K562 (cell line): ENCODE measurements at regions not wholly inside any gene's neighbourhood (a gene's known extent, or its start where the extent isn't known, plus 50 kb on each side); places are given as distances from the start of the nearest gene placed in this dataset.

Experiments
- ARHGAP35 ChIP-seq: fragments of 450-650 bp; IDR thresholded peaks from 2 replicates; pipeline ENCODE4 v1.6.1; 2018; ENCODE audit not compliant: partially characterized antibody
- CTCF ChIP-seq, 3 experiments: IDR thresholded peaks in 2 of 3; conservative IDR thresholded peaks in 1 of 3; 2 replicates each; pipeline ENCODE4 v1.5.1; 2011 to 2012; ENCODE audit warnings: low read length in 3 of 3, mild to moderate bottlenecking in 3 of 3, control low read depth in 2 of 3, improper control_type of control experiment in 1 of 3, inconsistent platforms in 1 of 3, low read depth in 1 of 3, mixed read lengths in 1 of 3, moderate library complexity in 1 of 3; ENCODE audit not compliant: insufficient read depth in 2 of 3
- DEAF1 ChIP-seq: fragments of 450-650 bp; formaldehyde crosslinking; IDR thresholded peaks from 2 replicates; pipeline ENCODE4 v1.4.0; 2020; ENCODE audit warnings: mild to moderate bottlenecking, moderate library complexity
- ELF4 ChIP-seq: fragments of 450-650 bp; formaldehyde crosslinking; IDR thresholded peaks from 2 replicates; pipeline ENCODE4 v1.4.0; 2022; ENCODE audit warnings: missing genetic modification characterization
- FOXA3 ChIP-seq, 2 experiments: fragments of 450-650 bp in 1 of 2; sonication (generic) in 1 of 2; formaldehyde crosslinking; IDR thresholded peaks in 1 of 2; conservative IDR thresholded peaks in 1 of 2; 2 replicates each; pipeline versions ENCODE4 v1.4.0 to v1.8.0; 2020 to 2022; ENCODE audit warnings: mild to moderate bottlenecking in 2 of 2, missing genetic modification reagents in 1 of 2
- MAFG ChIP-seq: fragments of 450-650 bp; conservative IDR thresholded peaks from 2 replicates; pipeline ENCODE4 v1.6.1; 2016; ENCODE audit warnings: missing genetic modification characterization, missing compliant biosample characterization
- OTX1 ChIP-seq: fragments of 450-650 bp; formaldehyde crosslinking; IDR thresholded peaks from 2 replicates; pipeline ENCODE4 v1.4.0; 2022; ENCODE audit warnings: mild to moderate bottlenecking
- PHF20 ChIP-seq: fragments of 450-650 bp; IDR thresholded peaks from 2 replicates; pipeline ENCODE4 v1.6.1; 2018; ENCODE audit not compliant: partially characterized antibody
- RBBP5 ChIP-seq: fragments of 200-600 bp; sonication (generic); IDR thresholded peaks from 2 replicates; pipeline ENCODE4 v1.6.1; 2012; ENCODE audit warnings: borderline replicate concordance, mild to moderate bottlenecking, low read length, control low read depth, inconsistent platforms; ENCODE audit not compliant: insufficient read depth, poor library complexity, severe bottlenecking
- RBM25 ChIP-seq: fragments of 200-400 bp; formaldehyde crosslinking; IDR thresholded peaks from 2 replicates; pipeline ENCODE4 v1.6.1; 2018; ENCODE audit warnings: low read length, low read depth, moderate library complexity; ENCODE audit not compliant: severe bottlenecking
- RNF2 ChIP-seq: sonication (generic); IDR thresholded peaks from 2 replicates; pipeline ENCODE4 v1.6.1; 2016
- SMAD2 ChIP-seq: fragments of 150-350 bp; IDR thresholded peaks from 2 replicates; pipeline ENCODE4 v1.6.1; 2014; ENCODE audit warnings: low read depth, mild to moderate bottlenecking, low read length
- TF ChIP-seq, protein P1 (sequence below): fragments of 450-650 bp; IDR thresholded peaks from 2 replicates; pipeline ENCODE4 v1.6.1; 2016; ENCODE audit warnings: low read depth
- TF ChIP-seq, protein P2 (sequence below): sonication (generic); formaldehyde crosslinking; IDR thresholded peaks from 2 replicates; pipeline ENCODE4 v1.8.0; 2022; ENCODE audit warnings: missing genetic modification reagents, mild to moderate bottlenecking, moderate library complexity, borderline replicate concordance

GRCh38 chr1:47710329-47711071, 272.7 kb downstream of the FOXD2 start (continued):
- no peak for TF ChIP-seq FOXA3 (CRISPR knock-in tag; conservative IDR thresholded peaks at IDR 0.05 in 1 of 2, IDR thresholded peaks at IDR 0.05 in 1 of 2)
- TF ChIP-seq DEAF1 (CRISPR knock-in tag), result peak; percentile 84
- no peak for TF ChIP-seq SMAD2
- TF ChIP-seq RNF2, result no peak
- TF ChIP-seq, protein P1, sequence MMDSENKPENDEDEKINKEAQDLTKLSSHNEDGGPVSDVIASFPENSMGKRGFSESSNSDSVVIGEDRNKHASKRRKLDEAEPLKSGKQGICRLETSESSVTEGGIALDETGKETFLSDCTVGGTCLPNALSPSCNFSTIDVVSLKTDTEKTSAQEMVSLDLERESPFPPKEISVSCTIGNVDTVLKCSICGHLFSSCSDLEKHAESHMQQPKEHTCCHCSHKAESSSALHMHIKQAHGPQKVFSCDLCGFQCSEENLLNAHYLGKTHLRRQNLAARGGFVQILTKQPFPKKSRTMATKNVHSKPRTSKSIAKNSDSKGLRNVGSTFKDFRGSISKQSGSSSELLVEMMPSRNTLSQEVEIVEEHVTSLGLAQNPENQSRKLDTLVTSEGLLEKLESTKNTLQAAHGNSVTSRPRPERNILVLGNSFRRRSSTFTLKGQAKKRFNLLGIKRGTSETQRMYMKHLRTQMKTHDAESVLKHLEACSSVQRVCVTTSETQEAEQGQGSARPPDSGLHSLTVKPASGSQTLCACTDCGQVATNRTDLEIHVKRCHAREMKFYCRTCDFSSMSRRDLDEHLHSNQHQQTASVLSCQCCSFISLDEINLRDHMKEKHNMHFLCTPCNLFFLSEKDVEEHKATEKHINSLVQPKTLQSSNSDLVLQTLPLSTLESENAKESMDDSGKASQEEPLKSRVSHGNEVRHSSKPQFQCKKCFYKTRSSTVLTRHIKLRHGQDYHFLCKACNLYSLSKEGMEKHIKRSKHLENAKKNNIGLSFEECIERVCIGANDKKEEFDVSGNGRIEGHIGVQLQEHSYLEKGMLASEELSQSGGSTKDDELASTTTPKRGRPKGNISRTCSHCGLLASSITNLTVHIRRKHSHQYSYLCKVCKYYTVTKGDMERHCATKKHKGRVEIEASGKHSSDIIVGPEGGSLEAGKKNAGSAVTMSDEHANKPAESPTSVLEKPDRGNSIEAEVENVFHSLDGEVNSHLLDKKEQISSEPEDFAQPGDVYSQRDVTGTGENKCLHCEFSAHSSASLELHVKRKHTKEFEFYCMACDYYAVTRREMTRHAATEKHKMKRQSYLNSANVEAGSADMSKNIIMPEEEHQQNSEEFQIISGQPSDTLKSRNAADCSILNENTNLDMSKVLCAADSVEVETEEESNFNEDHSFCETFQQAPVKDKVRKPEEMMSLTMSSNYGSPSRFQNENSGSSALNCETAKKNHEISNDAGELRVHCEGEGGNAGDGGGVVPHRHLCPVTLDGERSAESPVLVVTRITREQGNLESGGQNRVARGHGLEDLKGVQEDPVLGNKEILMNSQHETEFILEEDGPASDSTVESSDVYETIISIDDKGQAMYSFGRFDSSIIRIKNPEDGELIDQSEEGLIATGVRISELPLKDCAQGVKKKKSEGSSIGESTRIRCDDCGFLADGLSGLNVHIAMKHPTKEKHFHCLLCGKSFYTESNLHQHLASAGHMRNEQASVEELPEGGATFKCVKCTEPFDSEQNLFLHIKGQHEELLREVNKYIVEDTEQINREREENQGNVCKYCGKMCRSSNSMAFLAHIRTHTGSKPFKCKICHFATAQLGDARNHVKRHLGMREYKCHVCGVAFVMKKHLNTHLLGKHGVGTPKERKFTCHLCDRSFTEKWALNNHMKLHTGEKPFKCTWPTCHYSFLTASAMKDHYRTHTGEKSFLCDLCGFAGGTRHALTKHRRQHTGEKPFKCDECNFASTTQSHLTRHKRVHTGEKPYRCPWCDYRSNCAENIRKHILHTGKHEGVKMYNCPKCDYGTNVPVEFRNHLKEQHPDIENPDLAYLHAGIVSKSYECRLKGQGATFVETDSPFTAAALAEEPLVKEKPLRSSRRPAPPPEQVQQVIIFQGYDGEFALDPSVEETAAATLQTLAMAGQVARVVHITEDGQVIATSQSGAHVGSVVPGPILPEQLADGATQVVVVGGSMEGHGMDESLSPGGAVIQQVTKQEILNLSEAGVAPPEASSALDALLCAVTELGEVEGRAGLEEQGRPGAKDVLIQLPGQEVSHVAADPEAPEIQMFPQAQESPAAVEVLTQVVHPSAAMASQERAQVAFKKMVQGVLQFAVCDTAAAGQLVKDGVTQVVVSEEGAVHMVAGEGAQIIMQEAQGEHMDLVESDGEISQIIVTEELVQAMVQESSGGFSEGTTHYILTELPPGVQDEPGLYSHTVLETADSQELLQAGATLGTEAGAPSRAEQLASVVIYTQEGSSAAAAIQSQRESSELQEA, result no peak
- TF ChIP-seq, protein P2, sequence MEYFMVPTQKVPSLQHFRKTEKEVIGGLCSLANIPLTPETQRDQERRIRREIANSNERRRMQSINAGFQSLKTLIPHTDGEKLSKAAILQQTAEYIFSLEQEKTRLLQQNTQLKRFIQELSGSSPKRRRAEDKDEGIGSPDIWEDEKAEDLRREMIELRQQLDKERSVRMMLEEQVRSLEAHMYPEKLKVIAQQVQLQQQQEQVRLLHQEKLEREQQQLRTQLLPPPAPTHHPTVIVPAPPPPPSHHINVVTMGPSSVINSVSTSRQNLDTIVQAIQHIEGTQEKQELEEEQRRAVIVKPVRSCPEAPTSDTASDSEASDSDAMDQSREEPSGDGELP (CRISPR knock-in tag), result peak; percentile 52; the same call in 1 of the 2 replicates
- TF ChIP-seq ARHGAP35, result no peak
- TF ChIP-seq PHF20, result no peak
- TF ChIP-seq OTX1 (CRISPR knock-in tag), result no peak
- no peak for TF ChIP-seq RBBP5
- TF ChIP-seq MAFG (tag), result no peak
- peak; percentile 96 for TF ChIP-seq RBM25
- no peak for TF ChIP-seq ELF4 (CRISPR knock-in tag)
- TF ChIP-seq CTCF (IDR thresholded peaks at IDR 0.05 in 2 of 3, conservative IDR thresholded peaks at IDR 0.05 in 1 of 3; ENCODE audit: insufficient read depth in 2 of 3, low read depth in 1 of 3, low read length in 3 of 3), result peak; percentile 93 to 98 (median 96)
